Right lobe of liver (tissue), 6 donors: ENCODE measurements at regions not wholly inside any gene's neighbourhood (a gene's known extent, or its start where the extent isn't known, plus 50 kb on each side); places are given as distances from the start of the nearest gene placed in this dataset.

Source experiments
- ATAC-seq, 4 donors: fragments of 200-7000 bp; cut with Tn5 transposase; one replicate each; pipeline ENCODE4 v1.9.1; 2020; ENCODE audit warnings: mild to moderate bottlenecking in 4 of 4, moderate library complexity in 4 of 4
- DNase-seq, 3 donors: peaks; one replicate each; pipeline ENCODE4 v3.0.0-alpha.2; 2020
- H3K27ac ChIP-seq, 3 donors: fragments of 200-600 bp; one replicate each; pipeline ENCODE4 v1.8.0; 2022
- H3K27me3 ChIP-seq, 2 donors: fragments of 200-600 bp; one replicate each; pipeline ENCODE4 v1.8.0; 2022
- H3K36me3 ChIP-seq, 4 donors: fragments of 200-600 bp; sonication (generic) in 1 of 4; one replicate each; pipeline versions ENCODE4 v1.5.1 to v1.8.0; 2017 to 2022; ENCODE audit warnings: control low read depth in 1 of 4
- H3K4me1 ChIP-seq, 4 donors: fragments of 200-600 bp; sonication (generic) in 1 of 4; one replicate each; pipeline versions ENCODE4 v1.5.1 to v1.8.0; 2017 to 2022; ENCODE audit warnings: control low read depth in 1 of 4
- H3K4me3 ChIP-seq, 3 donors: fragments of 200-600 bp; one replicate each; pipeline ENCODE4 v1.8.0; 2022
- H3K9me3 ChIP-seq, 4 donors: fragments of 200-600 bp; sonication (generic) in 1 of 4; one replicate each; pipeline versions ENCODE4 v1.5.1 to v1.8.0; 2017 to 2022; ENCODE audit warnings: control low read depth in 1 of 4
- CTCF ChIP-seq, 4 donors: fragments of 200-600 bp in 3 of 4; fragments of 450-650 bp in 1 of 4; IDR thresholded peaks; one replicate each; pipeline versions ENCODE4 v1.5.1 to v1.8.0; 2016 to 2022; ENCODE audit warnings: antibody characterized with exemption in 4 of 4, mild to moderate bottlenecking in 2 of 4
- POLR2A ChIP-seq: fragments of 450-650 bp; IDR thresholded peaks from one replicate; pipeline ENCODE4 v1.6.1; 2017; ENCODE audit warnings: antibody characterized with exemption, mild to moderate bottlenecking
- WGBS: methylation state at CpG from one replicate; pipeline ENCODE4 v1.1.6; 2018; ENCODE audit warnings: low coverage, low lambda C conversion rate; ENCODE audit not compliant: insufficient coverage; ENCODE audit errors: missing lambda C conversion rate; 5-methylcytosine and 5-hydroxymethylcytosine counted together
- intact Hi-C, 2 donors: fragments of 100-400 bp; cut with DNase I; formaldehyde crosslinking; loops; one replicate each; pipeline versions ENCODE4 v1.11.2 to v1.14.1; 2022
- donor health status: DM: no; HTN: yes; CAD: no.
- donor health status: DM: no; HTN: no; CAD: no.
- donor health status: DM: no; HTN: no; CAD: no.
- donor health status: DM: no; HTN: yes; CAD: no.
- donor health status: DM: no; HTN: yes; CAD: no.

DNA sequence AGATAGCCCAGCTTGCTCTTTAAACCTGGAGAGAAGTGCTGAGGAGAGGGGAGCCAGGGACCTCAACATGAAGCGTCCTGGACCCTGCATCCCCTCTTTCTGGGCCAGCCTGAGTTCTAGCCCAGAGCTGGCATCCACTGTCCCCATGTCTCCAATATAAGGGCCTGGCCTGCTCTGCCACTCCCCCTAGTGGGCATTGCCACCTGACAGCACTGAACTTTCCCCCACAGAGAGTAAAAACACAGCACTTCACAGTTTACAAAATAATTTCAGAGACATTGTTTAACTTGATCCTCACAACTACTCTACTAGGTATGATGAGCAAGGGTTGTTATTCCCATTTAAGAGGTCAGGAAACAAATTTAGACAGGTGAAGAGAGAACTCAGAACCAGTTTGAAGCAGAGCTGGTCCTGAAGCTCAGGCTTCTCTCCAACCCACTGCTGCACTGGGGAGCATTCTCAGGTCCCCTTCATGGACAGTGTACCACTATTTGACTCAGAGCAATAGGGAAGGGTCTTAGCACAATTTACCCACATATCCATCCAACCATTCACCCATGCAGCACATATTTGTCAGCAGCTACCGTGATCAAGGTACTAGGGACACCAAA, 151.2 kb downstream of the DMRTA2 start:
- no peak for TF ChIP-seq POLR2A
- TF ChIP-seq CTCF (IDR thresholded peaks at IDR 0.05), result peak; percentile 72 to 86 (median 76)
- Histone ChIP-seq H3K27ac (no peak overlapping the region), H3K36me3 (no peaks in the 10 kb centered on the region), H3K27me3 (no peaks in the 10 kb centered on the region), H3K4me1 (no peaks in the 10 kb centered on the region), H3K4me3 (no peak overlapping the region), H3K9me3 (no peaks in the 10 kb centered on the region)
- ATAC-seq (peak; percentile 85 to 95 (median 90)), DNase-seq (peak; percentile 60 to 71 (median 60))
- intact Hi-C loops, result no loop called here
- 49% methylated on average over 2 of the region's 2 CpGs for WGBS

- Histone ChIP-seq H3K36me3 (no peaks in the 10 kb centered on the region), H3K27me3 (no peaks in the 10 kb centered on the region), H3K27ac (no peak overlapping the region), H3K4me1 (no peaks in the 10 kb centered on the region), H3K9me3 (no peaks in the 10 kb centered on the region), H3K4me3 (no peak overlapping the region)
- DNase-seq (no peak), ATAC-seq (no peak)
- 56% methylated on average over 2 of the region's 2 CpGs for WGBS
- intact Hi-C loops, result no loop called here
- no peak for TF ChIP-seq CTCF (IDR thresholded peaks at IDR 0.05)
- no peak for TF ChIP-seq POLR2A
Measured at GRCh38 chr1:50271337-50271736, 151.9 kb downstream of the DMRTA2 start.

- DNase-seq (no peak), ATAC-seq (no peak)
- WGBS, result 19% methylated on average over 3 of the region's 3 CpGs
- Histone ChIP-seq H3K27ac (no peak overlapping the region), H3K4me3 (no peak overlapping the region), H3K4me1 (no peaks in the 10 kb centered on the region), H3K27me3 (no peaks in the 10 kb centered on the region), H3K36me3 (no peaks in the 10 kb centered on the region), H3K9me3 (no peaks in the 10 kb centered on the region)
- intact Hi-C loops, result no loop called here
- TF ChIP-seq CTCF (IDR thresholded peaks at IDR 0.05) (no peak), POLR2A (no peak)
Measured at GRCh38 chr1:50270926-50271325, 152.3 kb downstream of the DMRTA2 start.

DNA sequence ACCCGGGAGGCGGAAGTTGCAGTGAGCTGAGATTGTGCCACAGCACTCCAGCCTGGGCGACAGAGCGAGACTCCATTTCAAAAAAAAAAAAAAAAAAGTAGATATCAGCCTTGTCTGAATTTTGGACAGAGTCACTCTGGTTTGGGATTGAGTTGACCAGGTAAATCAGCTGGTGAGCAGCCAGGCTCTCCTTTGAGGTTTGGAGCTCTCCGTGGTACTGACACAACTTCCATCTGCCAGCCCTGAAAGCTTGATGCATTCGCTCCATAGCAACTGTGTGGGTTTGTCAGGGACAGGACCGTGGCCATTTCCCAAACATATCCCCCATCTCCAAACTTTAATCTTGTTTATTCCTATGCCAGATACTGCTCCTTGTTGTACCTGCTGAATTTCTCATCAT, 155.2 kb downstream of the DMRTA2 start:
- intact Hi-C loops, result no loop called here
- no peak for DNase-seq

More for the DNA sequence above, 155.2 kb downstream of the DMRTA2 start:
- Histone ChIP-seq H3K27ac (no peak overlapping the region), H3K36me3 (no peaks in the 10 kb centered on the region), H3K4me1 (no peaks in the 10 kb centered on the region), H3K27me3 (no peaks in the 10 kb centered on the region), H3K4me3 (no peak overlapping the region), H3K9me3 (no peaks in the 10 kb centered on the region)
- no peak for TF ChIP-seq POLR2A
- TF ChIP-seq CTCF (IDR thresholded peaks at IDR 0.05), result no peak
- 61% methylated on average over 5 of the region's 7 CpGs for WGBS
- peak in 3 of 4 donors; percentile 32 to 62 (median 39) for ATAC-seq
